Lung (tissue), 11 donors: ENCODE measurements at regions not wholly inside any gene's neighbourhood (a gene's known extent, or its start where the extent isn't known, plus 50 kb on each side); places are given as distances from the start of the nearest gene placed in this dataset.
A peak's percentile ranks its signal among the peaks of the same experiment; 100 is the strongest.

Experiments used
- ATAC-seq: fragments of 200-7000 bp; cut with Tn5 transposase; one replicate; pipeline ENCODE4 v1.9.1; 2020; ENCODE audit warnings: moderate number of reproducible peaks; ENCODE audit not compliant: insufficient read depth, low FRiP score
- DNase-seq, 3 donors: peaks; one replicate each; pipeline ENCODE4 v3.0.0-alpha.2; 2013 to 2017
- H3K27ac ChIP-seq, 2 donors: one replicate each; pipeline ENCODE4 v1.5.1; 2013; ENCODE audit warnings: mild to moderate bottlenecking in 2 of 2, moderate library complexity in 2 of 2, control low read depth in 1 of 2, inconsistent platforms in 1 of 2, low read depth in 1 of 2, low read length in 1 of 2
- H3K27me3 ChIP-seq, 3 donors: one replicate each; pipeline ENCODE4 v1.5.1; 2013; ENCODE audit warnings: low read length in 2 of 3; ENCODE audit not compliant: control insufficient read depth in 3 of 3, insufficient read depth in 3 of 3
- H3K36me3 ChIP-seq, 4 donors: one replicate each; pipeline ENCODE4 v1.5.1; 2013; ENCODE audit warnings: low read length in 4 of 4, mild to moderate bottlenecking in 1 of 4, moderate library complexity in 1 of 4; ENCODE audit not compliant: control insufficient read depth in 4 of 4, insufficient read depth in 4 of 4
- H3K4me1 ChIP-seq, 5 donors: one replicate each; pipeline ENCODE4 v1.5.1; 2013; ENCODE audit warnings: low read length in 5 of 5, mild to moderate bottlenecking in 2 of 5, moderate library complexity in 1 of 5; ENCODE audit not compliant: control insufficient read depth in 5 of 5, insufficient read depth in 5 of 5
- H3K4me3 ChIP-seq: one replicate; pipeline ENCODE4 v1.5.1; 2013; ENCODE audit warnings: mild to moderate bottlenecking, control low read depth, moderate library complexity
- H3K9ac ChIP-seq, 2 donors: one replicate each; pipeline ENCODE4 v1.5.1; 2013; ENCODE audit warnings: low read length in 2 of 2, control low read depth in 1 of 2; ENCODE audit not compliant: insufficient read depth in 1 of 2
- H3K9me3 ChIP-seq, 4 donors: one replicate each; pipeline ENCODE4 v1.5.1; 2013; ENCODE audit warnings: low read length in 3 of 4, mild to moderate bottlenecking in 1 of 4, moderate library complexity in 1 of 4; ENCODE audit not compliant: control insufficient read depth in 4 of 4, insufficient read depth in 3 of 4
- WGBS, 2 donors: extraction: QIAGEN DNeasy Blood & Tissue Kit; methylation state at CpG; one replicate each; pipeline ENCODE4 v1.1.7; 2013; 5-methylcytosine and 5-hydroxymethylcytosine counted together
- TF ChIP-seq, protein P1 (sequence below): IDR thresholded peaks from 2 replicates; pipeline ENCODE4 v1.5.1; 2012; ENCODE audit warnings: mild to moderate bottlenecking; ENCODE audit errors: control extremely low read depth, extremely low read depth
- donor health status: control.
- donor health status: control.
- donor health status: Bipolar disorder and iron deficiency.
- donor health status: healthy.
- donor health status: DM: yes; HTN: yes; CAD: no.

DNA sequence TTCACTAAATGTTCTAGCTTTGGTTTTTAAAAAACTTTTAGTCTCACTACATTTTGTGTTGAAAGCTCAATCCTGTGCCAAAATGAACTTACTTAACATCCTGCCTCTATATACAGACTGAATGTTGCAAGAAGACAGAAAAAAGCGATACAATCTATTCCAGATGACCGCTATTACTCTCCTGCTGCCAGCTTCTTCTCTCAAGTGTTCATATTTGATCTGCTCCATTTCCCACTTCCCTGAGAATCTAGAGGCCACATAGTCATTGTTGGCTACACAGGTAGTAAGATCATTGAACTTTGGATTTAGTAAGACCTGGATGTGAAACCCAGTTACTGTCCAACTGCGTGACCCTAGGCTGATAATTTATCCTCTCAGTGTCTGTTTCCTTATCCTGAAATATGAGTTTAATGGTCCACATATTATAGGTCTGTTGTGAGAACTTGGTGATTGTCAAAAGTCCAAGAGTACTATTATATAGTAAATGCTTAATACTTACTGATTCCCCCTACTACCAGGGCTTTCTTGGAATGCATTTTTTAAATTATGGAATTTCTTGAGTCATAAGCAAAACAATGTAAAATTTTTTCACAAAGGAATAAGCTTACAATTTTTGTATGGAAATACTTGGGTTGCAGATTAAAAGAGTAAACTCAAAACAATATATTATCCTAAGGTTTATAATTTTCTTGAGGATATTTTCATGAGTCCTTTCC lies 976.8 kb upstream of the ADGRL3 start:
- no peak for ATAC-seq
- Histone ChIP-seq H3K36me3 (no peaks in the 10 kb centered on the region), H3K9ac (no peak overlapping the region), H3K4me1 (no peaks in the 10 kb centered on the region), H3K4me3 (no peak overlapping the region), H3K27me3 (no peaks in the 10 kb centered on the region), H3K9me3 (no peaks in the 10 kb centered on the region), H3K27ac (no peak overlapping the region)
- WGBS, 2 donors: 79 to 80% methylated on average over 3 of the region's 3 CpGs
- DNase-seq: peak in 2 of 3 donors; percentile 54 to 83
- TF ChIP-seq, protein P1, sequence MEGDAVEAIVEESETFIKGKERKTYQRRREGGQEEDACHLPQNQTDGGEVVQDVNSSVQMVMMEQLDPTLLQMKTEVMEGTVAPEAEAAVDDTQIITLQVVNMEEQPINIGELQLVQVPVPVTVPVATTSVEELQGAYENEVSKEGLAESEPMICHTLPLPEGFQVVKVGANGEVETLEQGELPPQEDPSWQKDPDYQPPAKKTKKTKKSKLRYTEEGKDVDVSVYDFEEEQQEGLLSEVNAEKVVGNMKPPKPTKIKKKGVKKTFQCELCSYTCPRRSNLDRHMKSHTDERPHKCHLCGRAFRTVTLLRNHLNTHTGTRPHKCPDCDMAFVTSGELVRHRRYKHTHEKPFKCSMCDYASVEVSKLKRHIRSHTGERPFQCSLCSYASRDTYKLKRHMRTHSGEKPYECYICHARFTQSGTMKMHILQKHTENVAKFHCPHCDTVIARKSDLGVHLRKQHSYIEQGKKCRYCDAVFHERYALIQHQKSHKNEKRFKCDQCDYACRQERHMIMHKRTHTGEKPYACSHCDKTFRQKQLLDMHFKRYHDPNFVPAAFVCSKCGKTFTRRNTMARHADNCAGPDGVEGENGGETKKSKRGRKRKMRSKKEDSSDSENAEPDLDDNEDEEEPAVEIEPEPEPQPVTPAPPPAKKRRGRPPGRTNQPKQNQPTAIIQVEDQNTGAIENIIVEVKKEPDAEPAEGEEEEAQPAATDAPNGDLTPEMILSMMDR: no peak

DNA sequence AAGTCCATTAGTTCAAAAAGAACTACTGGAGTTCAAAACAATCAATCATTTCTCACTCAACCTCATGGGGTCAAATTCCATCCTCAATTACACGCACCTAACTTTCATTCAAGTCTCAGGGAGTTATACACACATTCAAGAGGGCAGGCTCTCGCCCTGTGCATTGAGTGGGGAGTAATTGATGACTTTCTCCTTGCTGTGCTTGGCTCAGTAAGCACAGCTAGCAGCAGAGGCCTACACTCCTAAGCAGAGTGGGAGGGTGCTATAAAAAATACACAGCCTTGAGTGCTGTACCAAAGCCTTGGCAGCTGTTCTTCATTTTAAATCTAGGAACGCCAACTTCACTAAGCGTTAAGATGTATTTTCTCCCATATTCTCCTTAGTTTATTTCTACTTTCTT lies 958.3 kb upstream of the ADGRL3 start:
- TF ChIP-seq, protein P1: no peak
- DNase-seq: peak in 2 of 3 donors; percentile 29 to 43
- no peak for ATAC-seq
- Histone ChIP-seq H3K27me3 (no peaks in the 10 kb centered on the region), H3K4me3 (no peak overlapping the region), H3K36me3 (no peaks in the 10 kb centered on the region), H3K9ac (no peak overlapping the region), H3K27ac (no peak overlapping the region), H3K4me1 (no peaks in the 10 kb centered on the region), H3K9me3 (no peaks in the 10 kb centered on the region)
- 56 to 61% methylated on average over 4 of the region's 4 CpGs for WGBS, 2 donors

DNA sequence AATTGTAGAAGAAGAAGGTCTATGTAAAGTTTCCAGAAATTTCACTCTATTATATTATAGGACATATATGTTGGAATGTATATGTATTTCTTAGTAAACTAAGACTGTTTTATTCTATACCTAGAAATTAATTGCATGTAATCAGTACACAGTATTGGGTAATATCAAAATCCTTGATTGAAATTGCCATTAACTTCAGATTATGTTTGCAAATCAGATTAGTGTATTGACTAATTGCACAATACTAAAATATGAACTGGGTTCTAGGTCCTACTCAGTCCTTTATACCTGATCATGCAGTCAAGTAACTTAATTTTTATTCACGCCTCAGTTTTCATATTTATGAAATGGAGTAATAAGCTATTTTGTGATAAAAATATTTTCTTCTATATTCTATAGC lies 950.3 kb upstream of the ADGRL3 start:
- Histone ChIP-seq H3K27me3 (no peaks in the 10 kb centered on the region), H3K9me3 (no peaks in the 10 kb centered on the region), H3K36me3 (no peaks in the 10 kb centered on the region), H3K9ac (no peak overlapping the region), H3K27ac (no peak overlapping the region), H3K4me1 (no peaks in the 10 kb centered on the region), H3K4me3 (no peak overlapping the region)
- ATAC-seq: no peak
- 86 to 95% methylated on average over 1 of the region's 1 CpG for WGBS, 2 donors
- no peak for DNase-seq
- TF ChIP-seq, protein P1: no peak

DNA sequence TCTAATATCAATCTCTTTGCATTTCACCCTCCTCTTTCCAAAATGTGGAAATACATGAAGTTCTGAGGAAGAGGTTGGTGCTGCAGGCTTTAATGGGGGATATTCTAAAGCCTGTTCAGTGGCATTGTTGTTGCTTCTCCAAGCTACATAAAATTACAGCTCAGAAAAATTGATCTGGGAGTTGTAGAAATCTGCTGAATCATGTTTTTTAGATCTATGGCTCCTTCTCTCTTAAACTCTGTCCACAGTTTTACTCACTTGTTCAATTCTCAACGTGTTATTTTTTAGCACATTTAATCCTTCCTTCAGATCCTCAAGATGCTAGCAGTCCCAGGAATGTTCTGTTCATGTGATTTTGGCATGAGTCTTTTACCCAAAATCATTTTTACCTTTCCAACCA lies 949.5 kb upstream of the ADGRL3 start:
- DNase-seq (no peak), ATAC-seq (no peak)
- Histone ChIP-seq H3K4me1 (no peaks in the 10 kb centered on the region), H3K27me3 (no peaks in the 10 kb centered on the region), H3K9ac (no peak overlapping the region), H3K9me3 (no peaks in the 10 kb centered on the region), H3K36me3 (no peaks in the 10 kb centered on the region), H3K4me3 (no peak overlapping the region), H3K27ac (no peak overlapping the region)
- TF ChIP-seq, protein P1: no peak
- 66 to 68% methylated on average over 1 of the region's 1 CpG for WGBS, 2 donors
